ENCODE measurements at regions not wholly inside any gene's neighbourhood (a gene's known extent, or its start where the extent isn't known, plus 50 kb on each side); places are given as distances from the start of the nearest gene placed in this dataset.

- H3K4me3 ChIP-seq, result no peak overlapping the region
- no peak for TF ChIP-seq CTCF (IDR thresholded peaks at IDR 0.05)
- no peaks in the 10 kb centered on the region for H3K27me3 ChIP-seq
- no peak overlapping the region for H3K27ac ChIP-seq
- H3K36me3 ChIP-seq, result no peaks in the 10 kb centered on the region
- DNase-seq (ENCODE audit: low spot score), result no peak
- no peaks in the 10 kb centered on the region for H3K9me3 ChIP-seq
- H3K4me1 ChIP-seq, result no peaks in the 10 kb centered on the region
Observed at GRCh38 chr1:199038156-199038555, 399.3 kb downstream of the PTPRC start.

- no peak for TF ChIP-seq CTCF (IDR thresholded peaks at IDR 0.05)
- Histone ChIP-seq H3K4me1 (no peaks in the 10 kb centered on the region), H3K36me3 (no peaks in the 10 kb centered on the region), H3K9me3 (no peaks in the 10 kb centered on the region), H3K27ac (no peak overlapping the region), H3K4me3 (no peak overlapping the region), H3K27me3 (no peaks in the 10 kb centered on the region)
- DNase-seq (ENCODE audit: low spot score), result no peak
Observed at GRCh38 chr1:199040076-199040905, 401.5 kb downstream of the PTPRC start.

- Histone ChIP-seq H3K4me1 (no peaks in the 10 kb centered on the region), H3K27ac (no peak overlapping the region)
- no peak for TF ChIP-seq CTCF (IDR thresholded peaks at IDR 0.05)
Observed at GRCh38 chr1:199041173-199041914, 402.5 kb downstream of the PTPRC start.

GRCh38 chr1:199042193-199042592, 403.4 kb downstream of the PTPRC start:
- no peak for TF ChIP-seq CTCF (IDR thresholded peaks at IDR 0.05)
- Histone ChIP-seq H3K4me1 (no peaks in the 10 kb centered on the region), H3K36me3 (no peaks in the 10 kb centered on the region), H3K9me3 (no peaks in the 10 kb centered on the region), H3K27me3 (no peaks in the 10 kb centered on the region), H3K4me3 (no peak overlapping the region), H3K27ac (no peak overlapping the region)
- no peak for DNase-seq (ENCODE audit: low spot score)

More at GRCh38 chr1:199041173-199041914, 402.5 kb downstream of the PTPRC start:
- H3K9me3 ChIP-seq, result no peaks in the 10 kb centered on the region
- H3K4me3 ChIP-seq, result no peak overlapping the region
- no peak for DNase-seq (ENCODE audit: low spot score)
- H3K36me3 ChIP-seq, result no peaks in the 10 kb centered on the region
- no peaks in the 10 kb centered on the region for H3K27me3 ChIP-seq

GRCh38 chr1:199044191-199044590, 405.4 kb downstream of the PTPRC start:
- H3K4me3 ChIP-seq, result no peak overlapping the region
- no peaks in the 10 kb centered on the region for H3K36me3 ChIP-seq
- H3K27ac ChIP-seq, result no peak overlapping the region
- TF ChIP-seq CTCF (IDR thresholded peaks at IDR 0.05), result no peak
- H3K27me3 ChIP-seq, result no peaks in the 10 kb centered on the region
- H3K4me1 ChIP-seq, result no peaks in the 10 kb centered on the region
- peaks cover 0 to 3% of the 10 kb centered on the region in 2 donors for H3K9me3 ChIP-seq
- DNase-seq (ENCODE audit: low spot score), result no peak

All from right atrium auricular region (tissue), 2 donors.